T-helper 1 cell treated with Interleukin-12 subunit alpha and Interleukin-12 subunit beta and Interleukin-4 antibody, amounts not matched to agents 30 μg/mL and 1 μg/mL, for 36 hours (primary cell): ENCODE measurements at regions not wholly inside any gene's neighbourhood (a gene's known extent, or its start where the extent isn't known, plus 50 kb on each side); places are given as distances from the start of the nearest gene placed in this dataset.

ENCODE experiments used
- H3K27ac Mint-ChIP-seq: one replicate; pipeline ENCODE4 v1.8.0; 2021; ENCODE audit warnings: mild to moderate bottlenecking, mixed read lengths
- H3K27me3 Mint-ChIP-seq: one replicate; pipeline ENCODE4 v1.8.0; 2021; ENCODE audit warnings: low read depth, mixed read lengths
- H3K36me3 Mint-ChIP-seq: one replicate; pipeline ENCODE4 v1.8.0; 2021; ENCODE audit warnings: low read depth, mixed read lengths
- H3K4me1 Mint-ChIP-seq: one replicate; pipeline ENCODE4 v1.8.0; 2021; ENCODE audit warnings: low read depth, mixed read lengths
- H3K4me3 Mint-ChIP-seq: one replicate; pipeline ENCODE4 v1.8.0; 2021; ENCODE audit warnings: mild to moderate bottlenecking, moderate library complexity, mixed read lengths
- H3K9me3 Mint-ChIP-seq: one replicate; pipeline ENCODE4 v1.8.0; 2021; ENCODE audit warnings: mixed read lengths

DNA sequence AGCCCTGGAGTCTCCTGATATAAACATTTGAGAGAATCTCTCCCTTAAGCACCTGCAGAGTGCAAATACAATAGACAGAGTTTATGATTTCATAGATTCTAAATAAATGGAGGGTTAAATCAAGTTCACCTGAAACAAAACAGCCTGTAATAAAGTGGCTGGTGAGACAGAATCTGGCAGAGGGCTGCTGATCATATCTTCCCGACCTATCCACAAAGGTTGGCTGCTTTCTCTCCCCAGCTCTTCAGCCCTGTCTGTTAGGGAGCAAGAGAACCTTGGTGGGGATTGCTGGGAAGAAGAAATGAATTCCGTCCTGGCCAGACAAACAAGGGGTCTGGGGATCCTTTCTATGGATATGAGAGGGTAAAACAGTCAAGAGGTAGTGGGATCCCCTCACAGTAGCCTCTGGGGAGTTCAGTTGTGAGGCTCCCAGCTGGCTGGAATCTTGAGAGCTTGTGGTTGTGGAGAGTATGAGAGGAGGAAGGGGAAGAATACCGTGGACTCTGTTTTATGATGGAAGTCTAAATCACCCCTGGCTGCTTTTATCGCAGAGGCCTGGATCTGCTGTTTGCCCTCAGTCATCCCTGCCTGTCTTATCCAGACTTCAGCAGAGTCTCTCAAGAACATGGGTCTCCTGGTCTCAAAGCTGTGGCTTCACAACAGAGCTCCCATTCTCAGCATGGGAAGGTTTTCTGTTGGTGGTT, 451.3 kb downstream of the NTRK3 start:
- Mint-ChIP-seq H3K27ac (no peak overlapping the region), H3K4me1 (no peaks in the 10 kb centered on the region), H3K9me3 (no peaks in the 10 kb centered on the region), H3K4me3 (no peak overlapping the region), H3K27me3 (no peaks in the 10 kb centered on the region), H3K36me3 (no peaks in the 10 kb centered on the region)

DNA sequence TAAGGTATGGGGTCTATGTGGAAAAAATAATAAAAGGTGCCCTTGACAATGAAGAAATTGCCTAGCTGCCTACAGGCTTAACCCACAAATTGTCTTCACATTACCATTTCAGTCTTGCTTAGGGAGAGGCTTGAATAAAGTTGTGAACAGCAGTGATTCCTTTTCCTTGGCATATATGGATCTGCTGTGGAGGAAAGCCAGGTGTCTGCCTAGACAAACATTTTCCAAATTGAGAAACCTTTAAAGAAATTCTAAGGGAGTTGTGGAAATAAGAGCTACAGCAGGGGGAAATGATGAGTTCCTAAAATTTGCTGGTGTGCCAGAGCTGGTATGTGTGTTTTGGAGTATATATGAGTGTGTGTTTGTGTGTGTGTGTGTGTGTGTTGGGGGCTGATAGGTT, 452.1 kb downstream of the NTRK3 start:
- no peaks in the 10 kb centered on the region for H3K36me3 Mint-ChIP-seq
- H3K4me3 Mint-ChIP-seq = no peak overlapping the region
- no peaks in the 10 kb centered on the region for H3K4me1 Mint-ChIP-seq
- no peaks in the 10 kb centered on the region for H3K27me3 Mint-ChIP-seq
- no peak overlapping the region for H3K27ac Mint-ChIP-seq
- H3K9me3 Mint-ChIP-seq = no peaks in the 10 kb centered on the region

DNA sequence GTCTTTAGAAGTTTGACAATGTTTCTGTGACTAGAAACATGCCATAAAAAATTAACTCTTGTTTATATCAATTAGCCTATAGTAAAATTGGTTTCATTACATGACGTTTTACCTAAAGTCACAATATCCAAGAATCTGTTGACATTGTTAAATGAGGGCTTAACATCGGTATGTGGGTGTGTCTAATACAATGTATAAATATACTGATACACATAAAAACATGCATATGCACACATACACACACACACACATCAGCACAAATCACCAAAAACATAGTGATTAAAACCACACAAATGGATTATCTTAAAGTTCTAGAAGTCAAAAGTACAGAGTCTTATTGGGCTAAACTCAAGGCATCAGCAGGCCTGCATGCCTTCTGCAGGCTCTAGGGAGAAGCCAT, 456.7 kb downstream of the NTRK3 start:
- Mint-ChIP-seq H3K27ac (no peak overlapping the region), H3K36me3 (no peaks in the 10 kb centered on the region), H3K4me3 (no peak overlapping the region), H3K9me3 (no peaks in the 10 kb centered on the region), H3K4me1 (no peaks in the 10 kb centered on the region), H3K27me3 (no peaks in the 10 kb centered on the region)

DNA sequence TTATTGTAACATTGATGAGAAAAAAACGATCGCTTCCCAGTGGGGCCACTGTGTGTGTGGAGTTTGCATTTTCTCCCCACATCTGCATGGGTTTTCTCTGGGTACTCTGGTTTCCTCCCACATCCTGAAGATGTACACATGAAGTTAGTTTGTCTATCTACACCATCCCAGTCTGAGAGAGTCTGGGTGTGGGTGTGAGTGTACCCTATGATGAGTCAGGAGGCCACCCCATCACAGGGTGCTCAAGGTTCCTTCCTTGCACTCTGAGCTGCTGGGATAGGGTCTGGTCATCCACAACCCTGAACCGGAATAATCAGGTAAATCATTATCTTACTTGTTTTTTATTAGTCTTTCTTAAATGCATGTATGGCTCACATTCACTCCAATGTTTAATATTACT, 457.1 kb downstream of the NTRK3 start:
- Mint-ChIP-seq H3K9me3 (no peaks in the 10 kb centered on the region), H3K4me1 (no peaks in the 10 kb centered on the region), H3K4me3 (no peak overlapping the region), H3K27me3 (no peaks in the 10 kb centered on the region), H3K27ac (no peak overlapping the region), H3K36me3 (no peaks in the 10 kb centered on the region)

DNA sequence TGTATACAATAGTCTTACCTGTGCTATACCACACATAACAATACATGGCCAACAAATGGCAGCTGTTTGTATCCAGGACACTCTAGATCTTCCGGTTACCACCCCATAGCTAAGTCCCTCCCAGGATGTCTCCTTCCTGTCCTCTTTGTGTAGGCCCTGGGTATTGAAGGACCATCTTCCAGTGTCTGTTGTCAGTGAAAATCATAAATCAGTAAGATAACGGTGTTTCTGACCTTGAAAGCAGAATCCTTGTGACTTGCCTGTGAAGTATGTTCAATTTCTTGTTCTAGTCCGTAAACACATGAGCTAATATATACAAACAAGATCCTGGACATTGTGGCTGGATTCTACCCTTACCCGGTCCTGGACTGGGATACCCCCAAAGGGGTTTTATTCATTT, 462.8 kb downstream of the NTRK3 start:
- no peaks in the 10 kb centered on the region for H3K36me3 Mint-ChIP-seq
- no peaks in the 10 kb centered on the region for H3K4me1 Mint-ChIP-seq
- H3K9me3 Mint-ChIP-seq = no peaks in the 10 kb centered on the region
- H3K4me3 Mint-ChIP-seq = no peak overlapping the region
- H3K27me3 Mint-ChIP-seq = no peaks in the 10 kb centered on the region
- no peak overlapping the region for H3K27ac Mint-ChIP-seq

DNA sequence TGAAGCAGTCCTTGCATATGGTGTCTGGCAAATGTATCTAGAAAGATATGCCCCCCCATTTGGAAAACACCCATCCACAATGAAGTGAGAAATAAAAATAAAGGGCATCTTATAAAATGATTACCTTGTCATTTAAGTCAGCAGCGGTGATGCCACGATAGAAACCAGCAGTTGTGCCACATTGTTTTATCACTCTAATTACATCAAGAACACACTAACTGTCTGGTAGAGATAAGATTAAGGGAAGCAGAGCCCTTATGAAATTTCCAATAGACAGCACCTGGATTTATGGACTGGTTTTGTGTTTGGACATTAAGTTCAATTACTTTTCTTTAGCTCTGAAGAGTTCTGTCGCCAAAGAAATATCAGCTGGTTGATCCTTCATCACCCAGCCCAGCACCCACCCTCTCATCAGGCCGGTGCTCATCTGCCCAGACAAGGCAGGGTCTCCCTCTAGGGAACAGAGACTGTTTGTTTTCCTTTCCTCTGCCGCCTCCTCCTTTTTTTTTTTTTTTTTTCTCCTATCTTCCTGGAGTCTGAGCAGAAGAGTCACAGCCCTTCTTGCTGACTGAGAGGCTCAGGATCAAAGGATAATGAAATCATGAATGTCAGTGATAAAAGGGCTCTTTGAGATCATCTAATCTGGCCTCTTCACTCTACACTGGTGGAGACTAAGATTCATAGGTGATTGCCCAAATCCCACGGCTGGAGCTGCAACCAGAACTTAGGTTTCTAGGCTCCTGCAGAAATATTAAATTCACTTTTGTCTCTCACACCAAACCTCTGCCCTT, 464.1 kb downstream of the NTRK3 start:
- H3K9me3 Mint-ChIP-seq = no peaks in the 10 kb centered on the region
- no peak overlapping the region for H3K27ac Mint-ChIP-seq
- H3K36me3 Mint-ChIP-seq = no peaks in the 10 kb centered on the region
- no peaks in the 10 kb centered on the region for H3K27me3 Mint-ChIP-seq
- no peaks in the 10 kb centered on the region for H3K4me1 Mint-ChIP-seq
- H3K4me3 Mint-ChIP-seq = no peak overlapping the region

DNA sequence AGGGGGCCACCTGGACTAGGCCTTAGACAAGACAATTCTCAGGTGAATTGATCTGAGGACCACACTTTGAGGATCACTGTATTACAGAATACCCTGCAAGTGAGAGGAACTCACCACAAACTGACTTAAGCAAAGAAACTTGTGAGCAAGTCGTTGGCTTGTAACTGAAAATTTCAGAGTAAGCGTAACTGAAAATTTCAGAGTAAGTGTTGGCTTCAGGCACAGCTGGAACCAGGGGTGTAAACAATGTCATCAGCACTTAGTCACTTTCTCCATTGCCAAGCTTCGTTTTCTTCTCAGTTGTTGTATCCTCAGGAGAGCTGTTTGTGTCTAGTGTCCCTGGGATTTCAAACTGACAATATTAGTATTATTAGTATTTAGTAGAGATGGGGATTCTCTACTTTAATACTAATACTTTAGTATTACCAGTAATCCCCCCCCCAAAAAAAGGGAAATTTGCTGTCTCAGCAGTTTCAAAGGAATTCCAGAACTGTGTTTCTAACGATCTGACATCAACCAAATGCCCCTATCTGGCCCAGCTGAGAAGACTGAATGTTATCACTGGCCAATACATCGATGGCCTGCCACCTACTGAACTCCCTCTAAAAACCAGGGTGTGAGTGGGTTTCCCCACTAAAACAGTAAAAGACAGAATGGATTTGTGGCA, 474.4 kb downstream of the NTRK3 start:
- H3K27me3 Mint-ChIP-seq = no peaks in the 10 kb centered on the region
- no peak overlapping the region for H3K4me3 Mint-ChIP-seq
- H3K9me3 Mint-ChIP-seq = peaks cover 3% of the 10 kb centered on the region
- no peaks in the 10 kb centered on the region for H3K4me1 Mint-ChIP-seq
- no peak overlapping the region for H3K27ac Mint-ChIP-seq
- no peaks in the 10 kb centered on the region for H3K36me3 Mint-ChIP-seq

DNA sequence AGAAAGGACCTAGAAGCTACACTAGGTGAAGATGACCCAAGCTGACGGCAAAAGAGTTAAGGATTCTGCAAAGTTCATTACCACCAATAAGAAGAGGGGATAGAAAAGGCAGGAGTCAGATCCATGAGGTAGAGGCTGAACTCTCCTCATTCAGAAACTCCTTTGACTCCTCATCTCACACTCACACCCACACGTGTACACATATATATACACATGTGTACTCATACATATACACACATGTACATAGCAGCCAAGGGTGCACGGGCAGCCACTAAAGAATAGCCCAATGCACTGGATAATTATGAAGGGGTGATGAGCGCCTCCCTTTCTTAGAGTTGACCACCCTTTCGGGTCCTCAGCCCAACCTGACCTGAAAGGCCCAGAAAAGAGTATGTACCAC, 476.8 kb downstream of the NTRK3 start:
- no peaks in the 10 kb centered on the region for H3K4me1 Mint-ChIP-seq
- no peaks in the 10 kb centered on the region for H3K36me3 Mint-ChIP-seq
- no peak overlapping the region for H3K4me3 Mint-ChIP-seq
- no peaks in the 10 kb centered on the region for H3K27me3 Mint-ChIP-seq
- peaks cover 3% of the 10 kb centered on the region for H3K9me3 Mint-ChIP-seq
- no peak overlapping the region for H3K27ac Mint-ChIP-seq

DNA sequence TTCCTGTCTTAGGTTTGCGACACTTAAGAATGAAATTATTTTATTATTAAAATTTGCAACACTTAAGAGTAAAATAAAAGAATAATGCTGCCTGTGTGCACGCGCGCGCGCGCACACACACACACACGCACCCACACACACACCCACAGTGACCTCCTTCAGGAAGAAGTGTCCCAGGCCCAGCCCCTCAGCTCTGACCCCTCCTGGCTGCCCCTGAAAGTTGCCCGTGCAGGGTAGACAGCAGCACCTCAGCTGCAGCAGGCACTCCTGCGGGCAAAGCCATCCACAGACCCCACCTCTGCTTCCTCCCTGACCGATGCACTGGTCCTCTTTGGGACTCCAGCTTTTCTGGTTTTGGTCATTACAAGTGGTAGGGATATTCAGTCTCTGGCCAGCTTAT, 478.2 kb downstream of the NTRK3 start:
- Mint-ChIP-seq H3K4me1 (no peaks in the 10 kb centered on the region), H3K36me3 (no peaks in the 10 kb centered on the region), H3K9me3 (peaks cover 3% of the 10 kb centered on the region), H3K4me3 (no peak overlapping the region), H3K27ac (no peak overlapping the region), H3K27me3 (no peaks in the 10 kb centered on the region)

DNA sequence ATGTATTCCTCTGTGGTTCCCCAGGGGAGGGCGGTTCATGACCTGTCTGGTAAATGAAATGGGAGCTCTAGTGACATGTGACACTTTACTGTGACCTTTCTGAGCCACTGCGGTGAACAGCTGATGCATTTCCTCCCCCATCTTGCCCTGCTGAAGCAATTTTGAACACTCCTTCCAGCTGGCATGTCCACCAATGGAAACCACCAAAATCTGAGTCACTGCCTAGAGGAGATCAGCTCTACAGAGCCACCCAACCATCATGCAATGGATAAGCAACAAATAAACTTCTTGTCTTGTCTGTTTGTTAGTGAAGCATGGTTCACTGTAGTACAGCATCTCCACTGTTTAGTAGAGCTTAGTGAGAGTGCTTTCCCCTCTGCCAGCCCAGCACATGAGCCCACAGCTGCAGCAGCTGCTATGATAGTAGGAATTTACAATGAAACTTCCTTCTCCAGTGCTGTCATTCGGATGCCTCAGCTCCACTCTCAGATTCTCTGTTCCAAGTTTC, 479.4 kb downstream of the NTRK3 start:
- Mint-ChIP-seq H3K27me3 (no peaks in the 10 kb centered on the region), H3K9me3 (peaks cover 3% of the 10 kb centered on the region), H3K4me1 (no peaks in the 10 kb centered on the region), H3K4me3 (no peak overlapping the region), H3K36me3 (no peaks in the 10 kb centered on the region), H3K27ac (no peak overlapping the region)

DNA sequence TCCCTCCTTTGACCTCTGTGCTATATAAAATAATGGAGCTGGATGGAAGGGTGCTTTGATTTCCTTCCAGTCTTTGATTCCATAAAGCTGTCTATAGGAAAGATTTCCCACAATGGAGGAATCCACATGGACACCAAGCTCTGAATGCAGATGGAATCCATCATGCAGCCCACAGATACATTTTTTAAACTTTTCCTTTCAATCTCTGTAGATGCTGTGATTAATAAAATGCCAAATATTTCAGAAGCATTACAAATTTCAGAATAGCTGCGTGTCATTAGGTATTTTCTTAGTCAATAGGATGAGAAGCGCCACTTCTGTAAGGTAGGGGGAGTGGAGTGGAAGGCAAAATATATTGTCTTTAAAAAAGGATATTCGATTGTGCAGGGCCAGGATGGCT, 489.0 kb downstream of the NTRK3 start:
- no peak overlapping the region for H3K27ac Mint-ChIP-seq
- H3K27me3 Mint-ChIP-seq = no peaks in the 10 kb centered on the region
- H3K4me3 Mint-ChIP-seq = no peak overlapping the region
- no peaks in the 10 kb centered on the region for H3K4me1 Mint-ChIP-seq
- no peaks in the 10 kb centered on the region for H3K9me3 Mint-ChIP-seq
- H3K36me3 Mint-ChIP-seq = no peaks in the 10 kb centered on the region

DNA sequence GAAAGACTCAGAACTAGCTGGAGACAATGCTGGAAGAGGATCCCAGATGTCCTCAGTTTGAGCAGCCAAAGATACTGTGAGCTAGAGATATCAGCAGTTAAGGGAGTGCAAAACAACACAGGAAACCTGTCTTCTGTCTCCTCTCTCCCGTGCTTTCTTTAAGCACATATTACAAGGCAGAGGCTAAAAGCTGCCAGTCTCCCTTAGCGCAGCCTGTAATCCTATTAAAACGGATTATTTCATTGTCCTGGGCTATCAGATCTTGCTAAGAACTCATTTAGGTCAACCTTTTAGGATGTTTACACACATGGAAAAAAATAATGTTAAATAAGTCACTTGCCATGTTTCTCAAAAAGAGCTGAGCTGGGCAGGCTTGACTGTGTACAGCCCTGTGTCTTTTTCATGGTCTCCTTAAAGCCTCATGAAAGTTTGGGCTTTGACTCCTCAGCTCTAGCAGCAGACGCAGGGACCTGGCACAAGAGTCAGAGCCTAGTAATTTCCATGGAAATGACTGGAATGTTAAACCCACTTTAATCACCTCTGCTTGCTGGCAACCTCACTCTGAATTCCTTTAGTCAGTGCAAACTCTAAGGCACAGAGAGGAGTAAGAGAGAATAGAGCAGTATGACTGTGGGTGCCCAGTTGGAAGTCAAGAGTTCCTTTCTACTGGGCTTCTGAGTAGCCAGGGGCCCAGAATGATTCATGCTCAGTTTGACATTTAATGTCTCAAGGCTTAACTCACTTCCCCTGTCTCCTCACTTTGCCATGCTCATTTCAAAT, 491.9 kb downstream of the NTRK3 start:
- H3K36me3 Mint-ChIP-seq = no peaks in the 10 kb centered on the region
- H3K27me3 Mint-ChIP-seq = no peaks in the 10 kb centered on the region
- H3K9me3 Mint-ChIP-seq = peaks cover 14% of the 10 kb centered on the region
- peaks cover 3% of the 10 kb centered on the region for H3K4me1 Mint-ChIP-seq
- H3K4me3 Mint-ChIP-seq = no peak overlapping the region
- H3K27ac Mint-ChIP-seq = no peak overlapping the region

DNA sequence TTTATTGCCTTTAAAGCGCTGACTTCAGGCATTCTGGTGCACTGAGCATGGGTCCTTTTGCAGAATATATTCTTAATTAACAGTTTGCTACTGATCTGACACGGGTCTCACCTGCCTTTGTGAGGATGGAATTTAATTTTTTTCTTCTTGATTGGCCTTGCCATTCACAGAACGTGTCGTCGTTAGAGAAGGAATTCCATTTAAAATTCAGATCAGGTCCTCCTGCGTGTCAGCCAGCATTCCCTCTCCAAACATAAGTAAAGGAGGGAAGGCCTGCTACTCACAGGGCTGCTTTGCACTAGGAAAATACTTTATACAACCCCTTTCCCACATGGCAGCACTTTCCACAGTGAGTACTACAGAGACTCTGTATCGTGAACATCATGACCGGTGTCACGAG, 492.7 kb downstream of the NTRK3 start:
- Mint-ChIP-seq H3K9me3 (peaks cover 14% of the 10 kb centered on the region), H3K4me1 (peaks cover 3% of the 10 kb centered on the region), H3K27me3 (no peaks in the 10 kb centered on the region), H3K27ac (no peak overlapping the region), H3K36me3 (no peaks in the 10 kb centered on the region), H3K4me3 (no peak overlapping the region)

DNA sequence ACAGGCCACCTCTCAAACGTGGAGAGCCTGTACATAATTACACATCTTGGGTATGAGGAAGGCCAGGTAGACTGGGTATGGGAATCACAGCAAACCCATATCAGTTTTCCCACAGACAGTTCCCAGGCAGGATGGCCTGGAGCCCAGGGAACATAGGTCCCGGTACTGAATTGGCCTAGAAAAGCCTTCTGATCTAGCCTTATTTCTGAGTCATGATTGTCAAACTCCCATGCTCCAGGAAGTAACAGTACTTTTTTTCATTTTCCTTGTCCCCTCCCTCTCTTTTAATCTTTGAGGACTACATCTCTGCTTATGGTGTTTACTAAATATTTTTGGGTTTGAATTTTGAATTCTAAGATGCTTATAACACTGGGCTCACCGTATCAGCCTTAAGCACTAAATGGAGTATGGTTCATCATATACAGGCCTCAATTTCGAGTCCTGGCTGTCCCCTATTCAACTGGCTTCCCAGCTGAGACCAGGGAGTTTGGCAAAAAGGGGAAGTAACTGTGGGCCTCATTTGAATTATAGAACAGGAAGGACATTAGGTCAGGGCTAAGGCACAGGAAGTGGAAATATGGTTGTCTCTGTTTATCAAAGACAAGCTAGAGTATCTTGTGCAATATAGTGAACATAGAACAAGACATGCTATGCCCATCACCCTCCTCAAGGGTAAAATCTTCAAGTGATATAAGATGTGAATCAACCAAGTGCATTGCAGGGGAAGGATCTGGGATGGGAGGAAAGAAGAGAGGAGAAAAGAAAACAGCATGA, 494.6 kb downstream of the NTRK3 start:
- peaks cover 3% of the 10 kb centered on the region for H3K4me1 Mint-ChIP-seq
- no peaks in the 10 kb centered on the region for H3K36me3 Mint-ChIP-seq
- H3K27ac Mint-ChIP-seq = no peak overlapping the region
- H3K27me3 Mint-ChIP-seq = no peaks in the 10 kb centered on the region
- H3K4me3 Mint-ChIP-seq = no peak overlapping the region
- H3K9me3 Mint-ChIP-seq = peaks cover 14% of the 10 kb centered on the region
